Sigmoid colon (tissue), 3 donors: ENCODE measurements at regions not wholly inside any gene's neighbourhood (a gene's known extent, or its start where the extent isn't known, plus 50 kb on each side); places are given as distances from the start of the nearest gene placed in this dataset.

ENCODE experiments used
- POLR2A ChIP-seq, 2 donors: fragments of 450-650 bp; IDR thresholded peaks; one replicate each; pipeline ENCODE4 v1.6.1; 2016; ENCODE audit warnings: antibody characterized with exemption in 2 of 2, mild to moderate bottlenecking in 2 of 2, moderate library complexity in 2 of 2
- TF ChIP-seq, protein P1 (sequence below), 4 experiments: fragments of 450-650 bp in 3 of 4; fragments of 200-600 bp in 1 of 4; IDR thresholded peaks; one replicate each; pipeline ENCODE4 v1.5.1; 2016 to 2019; ENCODE audit warnings: antibody characterized with exemption in 4 of 4, mild to moderate bottlenecking in 3 of 4, moderate library complexity in 2 of 4

DNA sequence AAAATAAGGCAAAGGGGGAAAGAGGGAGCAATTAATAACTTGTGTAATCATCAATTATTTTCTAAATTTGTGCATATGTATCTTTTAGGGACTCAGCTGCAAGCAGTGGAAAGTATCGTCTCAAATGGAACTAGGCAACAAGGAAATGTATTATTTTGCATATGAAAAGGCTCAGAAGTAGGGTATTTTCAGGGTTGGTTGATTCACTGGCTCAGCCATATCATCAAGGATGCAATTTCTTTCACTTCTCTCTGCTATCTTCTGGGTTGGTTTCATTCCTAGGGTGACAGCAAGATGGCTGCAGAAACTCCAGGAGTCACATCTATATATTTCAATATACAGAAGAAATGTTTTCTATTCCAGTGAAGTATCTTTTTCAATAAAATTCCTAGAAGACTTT is 509.8 kb downstream of the DMAC1 start:
- TF ChIP-seq, protein P1, sequence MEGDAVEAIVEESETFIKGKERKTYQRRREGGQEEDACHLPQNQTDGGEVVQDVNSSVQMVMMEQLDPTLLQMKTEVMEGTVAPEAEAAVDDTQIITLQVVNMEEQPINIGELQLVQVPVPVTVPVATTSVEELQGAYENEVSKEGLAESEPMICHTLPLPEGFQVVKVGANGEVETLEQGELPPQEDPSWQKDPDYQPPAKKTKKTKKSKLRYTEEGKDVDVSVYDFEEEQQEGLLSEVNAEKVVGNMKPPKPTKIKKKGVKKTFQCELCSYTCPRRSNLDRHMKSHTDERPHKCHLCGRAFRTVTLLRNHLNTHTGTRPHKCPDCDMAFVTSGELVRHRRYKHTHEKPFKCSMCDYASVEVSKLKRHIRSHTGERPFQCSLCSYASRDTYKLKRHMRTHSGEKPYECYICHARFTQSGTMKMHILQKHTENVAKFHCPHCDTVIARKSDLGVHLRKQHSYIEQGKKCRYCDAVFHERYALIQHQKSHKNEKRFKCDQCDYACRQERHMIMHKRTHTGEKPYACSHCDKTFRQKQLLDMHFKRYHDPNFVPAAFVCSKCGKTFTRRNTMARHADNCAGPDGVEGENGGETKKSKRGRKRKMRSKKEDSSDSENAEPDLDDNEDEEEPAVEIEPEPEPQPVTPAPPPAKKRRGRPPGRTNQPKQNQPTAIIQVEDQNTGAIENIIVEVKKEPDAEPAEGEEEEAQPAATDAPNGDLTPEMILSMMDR (IDR thresholded peaks at IDR 0.05), result no peak
- TF ChIP-seq POLR2A (IDR thresholded peaks at IDR 0.05), result no peak
